GM13977 (cell line): ENCODE measurements at regions not wholly inside any gene's neighbourhood (a gene's known extent, or its start where the extent isn't known, plus 50 kb on each side); places are given as distances from the start of the nearest gene placed in this dataset.

Experiments
- DNase-seq: peaks from one replicate; pipeline ENCODE4 v3.0.0; 2012; ENCODE audit warnings: low spot score
- CTCF ChIP-seq: IDR thresholded peaks from 2 replicates; pipeline ENCODE4 v1.5.1; 2012; ENCODE audit warnings: mild to moderate bottlenecking, control low read depth; ENCODE audit not compliant: insufficient read depth; ENCODE audit errors: extremely low read depth, missing control alignments
- in situ Hi-C: fragments of 300-500 bp; cut with MboI; formaldehyde crosslinking; loops from one replicate; pipeline ENCODE4 v1.12.0; 2022; ENCODE audit warnings: low sequenced_read_pairs, low pct_unique_long_range_greater_than_20kb, mixed read lengths, inconsistent platforms; ENCODE audit not compliant: unreplicated experiment

- DNase-seq, result no peak
- in situ Hi-C loops, result no loop called here
- no peak for TF ChIP-seq CTCF
Measured at GRCh38 chr4:162954976-162955375, 211.7 kb downstream of the NAF1 start.

GRCh38 chr4:162952232-162952631, 214.5 kb downstream of the NAF1 start:
- no peak for DNase-seq
- in situ Hi-C loops, result no loop called here
- no peak for TF ChIP-seq CTCF

- no peak for TF ChIP-seq CTCF
- no peak for DNase-seq
- in situ Hi-C loops, result no loop called here
Measured at GRCh38 chr4:162945713-162946112, 221.0 kb downstream of the NAF1 start.

- DNase-seq, result no peak
- no peak for TF ChIP-seq CTCF
- in situ Hi-C loops, result no loop called here
Measured at GRCh38 chr4:162943263-162943662, 223.4 kb downstream of the NAF1 start.

GRCh38 chr4:162938738-162939485, 227.8 kb downstream of the NAF1 start:
- DNase-seq, result no peak
- in situ Hi-C loops, result no loop called here
- no peak for TF ChIP-seq CTCF

- TF ChIP-seq CTCF, result no peak
- in situ Hi-C loops, result no loop called here
Measured at GRCh38 chr4:162935214-162935613, 231.5 kb downstream of the NAF1 start.

More at GRCh38 chr4:162935214-162935613, 231.5 kb downstream of the NAF1 start:
- no peak for DNase-seq
